OCI-LY1 (cell line): ENCODE measurements at regions not wholly inside any gene's neighbourhood (a gene's known extent, or its start where the extent isn't known, plus 50 kb on each side); places are given as distances from the start of the nearest gene placed in this dataset.

Experiments
- CTCF ChIP-seq: fragments of 200-600 bp; sonication (generic), shearing (Covaris generic); IDR thresholded peaks from 2 replicates; pipeline ENCODE4 v1.5.1; 2017; ENCODE audit warnings: mild to moderate bottlenecking, antibody characterized with exemption, low read length, moderate library complexity, mixed read lengths
- EZH2 ChIP-seq: fragments of 200-600 bp; sonication (generic), shearing (Covaris generic); IDR thresholded peaks from 2 replicates; pipeline ENCODE4 v1.8.0; 2017; ENCODE audit warnings: borderline replicate concordance, mixed run types, mild to moderate bottlenecking, antibody characterized with exemption, low read length, moderate library complexity, mixed read lengths

- no peak for TF ChIP-seq CTCF
- TF ChIP-seq EZH2, result no peak
These were observed 214.0 kb upstream of the CIBAR2 start for GRCh38 chr16:85326113-85326793.
